ENCODE measurements at regions not wholly inside any gene's neighbourhood (a gene's known extent, or its start where the extent isn't known, plus 50 kb on each side); places are given as distances from the start of the nearest gene placed in this dataset.

DNA sequence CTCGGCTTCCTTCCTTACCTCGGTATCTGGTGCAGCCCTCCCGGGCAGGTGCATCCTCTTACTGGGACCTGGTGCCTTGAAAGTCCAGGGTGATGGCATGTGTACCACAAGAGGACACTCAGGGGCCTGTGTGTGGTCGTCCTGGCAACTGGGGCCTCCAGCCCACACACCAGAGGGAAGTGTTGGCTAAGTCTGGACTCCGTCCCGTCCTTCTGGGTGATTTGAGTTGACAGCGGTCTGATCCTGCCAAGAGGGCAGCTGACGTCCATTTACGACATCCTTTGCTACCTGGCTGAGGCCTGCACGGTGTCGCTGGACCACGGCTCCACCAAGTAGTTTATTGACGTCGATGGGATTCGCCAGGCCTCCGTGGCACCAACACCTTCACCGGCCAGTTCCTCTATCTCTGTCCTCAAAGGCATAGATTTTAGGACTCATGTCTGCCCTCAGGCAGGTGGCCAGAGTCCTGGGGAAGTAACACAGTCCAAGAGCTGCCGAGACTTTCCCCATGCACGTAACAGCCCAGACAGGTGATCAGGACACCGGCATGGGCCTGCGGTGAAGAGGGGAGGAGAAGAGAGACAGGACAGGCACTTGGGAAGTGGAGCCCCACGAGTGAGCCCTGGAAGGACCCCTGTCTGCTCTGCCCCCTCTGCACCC lies 186.0 kb upstream of the HDAC4 start:
- DNase-seq (ENCODE audit: low read depth) = no peak

DNA sequence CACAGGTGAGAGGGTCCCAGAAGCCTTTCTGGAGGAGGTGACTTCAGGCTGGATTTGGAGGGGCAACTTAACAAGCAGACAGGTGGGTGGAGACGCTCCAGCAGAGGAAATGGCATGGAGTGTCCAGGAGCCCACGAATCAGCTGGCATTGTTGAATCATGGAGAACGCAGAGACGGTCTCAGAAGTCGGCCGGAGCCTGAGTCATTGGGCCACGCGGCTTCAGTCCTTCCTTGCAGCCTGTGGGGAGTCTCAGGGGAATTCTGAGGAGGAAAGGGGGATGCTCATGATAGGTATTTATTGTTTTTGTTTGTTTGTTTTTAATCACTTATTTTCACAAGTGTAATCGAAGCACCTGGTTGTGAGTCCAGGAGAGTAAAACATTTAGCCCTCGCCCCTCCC lies 184.6 kb upstream of the HDAC4 start:
- no peak for DNase-seq (ENCODE audit: low read depth)

DNA sequence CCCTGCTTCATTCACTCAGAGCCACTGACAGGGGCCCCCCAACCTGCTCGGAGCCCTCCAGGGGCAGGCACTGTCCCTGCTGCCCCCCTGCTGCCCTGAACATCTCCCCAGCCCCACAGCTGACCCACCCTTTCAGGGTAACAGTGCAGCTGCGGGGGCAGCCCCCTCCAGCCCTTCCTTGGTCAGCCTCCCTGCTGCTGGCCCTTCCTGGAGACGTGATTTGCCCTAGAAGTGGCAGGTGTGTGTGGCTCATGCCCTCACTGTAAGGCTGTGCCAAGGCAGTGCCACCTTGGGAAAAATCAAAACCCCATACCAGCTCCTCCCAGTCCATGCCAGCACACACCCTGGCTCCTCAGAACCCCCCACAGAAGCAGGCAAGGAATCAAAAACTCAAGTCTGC lies 184.2 kb upstream of the HDAC4 start:
- DNase-seq (ENCODE audit: low read depth) = no peak

DNA sequence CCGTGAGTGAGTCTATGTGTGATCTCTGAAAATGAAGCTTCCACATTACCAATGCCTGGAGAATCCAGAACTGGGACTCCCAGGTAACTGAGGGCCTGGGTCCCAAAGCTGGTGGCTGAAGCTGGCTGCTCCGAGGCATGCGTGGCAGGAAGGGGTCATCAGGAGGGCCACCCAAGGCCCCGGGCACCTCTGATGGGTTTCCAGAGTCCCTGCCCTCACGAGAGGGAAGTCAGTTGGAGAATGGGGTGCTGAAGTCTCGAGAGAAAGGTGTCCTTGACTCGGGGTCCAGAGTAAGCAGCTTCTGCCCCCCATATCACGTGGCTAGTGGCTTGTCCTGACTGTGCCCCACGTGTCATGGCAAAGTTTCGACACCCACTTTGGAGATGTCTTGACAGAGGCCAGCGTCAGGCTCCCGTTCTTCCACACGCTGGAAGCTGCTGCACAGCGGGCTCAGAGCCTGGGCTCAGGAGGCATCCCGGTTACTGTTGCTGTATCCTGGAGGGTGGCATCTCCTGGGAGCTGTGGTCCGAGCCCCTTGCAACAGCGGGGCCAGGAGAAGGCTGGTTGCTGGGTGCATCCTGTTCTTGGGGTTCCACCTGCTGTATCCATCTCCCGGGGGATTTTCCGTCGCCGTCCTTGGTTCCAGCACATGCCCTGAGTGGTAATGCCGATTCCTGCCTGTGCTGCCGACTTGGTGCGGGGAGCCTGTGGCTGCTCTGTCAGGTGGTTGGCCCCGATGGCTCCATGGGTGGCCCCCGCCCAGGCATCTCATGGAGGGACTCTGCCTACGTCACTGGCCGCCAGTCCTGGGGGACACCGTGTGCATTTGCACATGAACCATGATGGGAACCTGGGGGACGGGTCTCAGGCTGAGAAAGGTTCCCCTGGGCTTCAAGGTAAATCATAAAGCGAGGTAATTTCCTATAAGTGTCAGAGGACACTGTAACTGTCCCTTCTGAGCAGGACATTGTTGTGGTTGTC lies 183.3 kb upstream of the HDAC4 start:
- DNase-seq (ENCODE audit: low read depth) = no peak

DNA sequence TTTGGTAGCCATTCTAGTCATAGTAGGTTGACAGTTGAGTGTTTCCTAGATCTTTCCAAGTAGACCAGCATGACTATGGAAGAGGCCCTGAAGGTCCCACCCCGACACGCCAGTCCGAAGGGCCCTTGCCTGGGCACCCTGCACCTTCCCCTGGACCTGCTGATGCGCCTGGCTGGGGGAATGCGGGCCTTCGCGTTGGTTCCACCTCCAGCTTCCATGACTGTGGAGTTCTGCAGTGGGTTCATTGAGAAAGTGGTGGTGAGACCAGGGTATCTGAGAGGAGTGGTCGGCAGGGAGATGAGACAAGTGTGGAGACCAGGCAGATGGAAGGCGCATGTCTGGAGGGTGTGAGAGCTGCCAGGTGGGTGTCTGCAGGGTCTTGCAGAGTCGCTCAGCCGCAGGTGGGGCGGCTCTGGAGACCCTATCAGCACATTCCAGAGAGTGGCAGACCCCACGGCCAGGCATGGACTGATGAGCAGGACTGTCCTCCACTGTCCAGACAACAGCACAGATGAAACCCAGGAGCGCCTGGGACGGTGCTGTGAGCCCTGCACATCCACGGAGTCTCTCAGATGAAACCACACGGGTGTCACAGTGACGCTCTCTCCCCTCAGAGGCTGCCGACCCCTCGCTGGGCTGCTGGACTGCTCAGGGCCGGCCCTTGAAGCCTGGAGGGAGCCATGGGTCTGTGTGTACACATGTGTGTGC lies 182.5 kb upstream of the HDAC4 start:
- no peak for DNase-seq (ENCODE audit: low read depth)

DNA sequence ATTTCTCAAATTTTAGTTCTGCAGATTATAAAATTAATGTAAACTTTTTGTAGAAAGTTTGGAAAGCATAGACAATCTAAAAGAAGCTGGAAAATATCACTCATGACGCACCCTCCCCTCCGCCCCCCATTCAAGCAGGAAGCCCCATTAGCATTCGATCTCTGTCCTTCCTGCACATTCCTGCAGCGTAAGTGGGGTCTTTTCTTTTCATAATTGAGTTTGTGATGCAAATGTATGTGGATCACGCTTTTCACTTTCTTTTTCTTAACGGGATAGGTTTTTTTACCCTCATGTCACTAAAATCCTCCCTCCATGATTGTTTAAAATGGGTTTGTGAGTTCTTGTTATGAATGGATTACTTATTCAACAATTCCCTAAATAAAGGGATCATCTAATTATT lies 181.7 kb upstream of the HDAC4 start:
- no peak for DNase-seq (ENCODE audit: low read depth)

- DNase-seq (ENCODE audit: low read depth) = no peak
Observed at GRCh38 chr2:239581352-239581901, 180.6 kb upstream of the HDAC4 start.

GRCh38 chr2:239580199-239580527 lies 179.3 kb upstream of the HDAC4 start:
- DNase-seq (ENCODE audit: low read depth) = no peak

GRCh38 chr2:239579524-239580198 lies 178.8 kb upstream of the HDAC4 start:
- DNase-seq (ENCODE audit: low read depth) = no peak

GRCh38 chr2:239579081-239579480 lies 178.3 kb upstream of the HDAC4 start:
- no peak for DNase-seq (ENCODE audit: low read depth)

GRCh38 chr2:239578381-239578780 lies 177.6 kb upstream of the HDAC4 start:
- no peak for DNase-seq (ENCODE audit: low read depth)

DNA sequence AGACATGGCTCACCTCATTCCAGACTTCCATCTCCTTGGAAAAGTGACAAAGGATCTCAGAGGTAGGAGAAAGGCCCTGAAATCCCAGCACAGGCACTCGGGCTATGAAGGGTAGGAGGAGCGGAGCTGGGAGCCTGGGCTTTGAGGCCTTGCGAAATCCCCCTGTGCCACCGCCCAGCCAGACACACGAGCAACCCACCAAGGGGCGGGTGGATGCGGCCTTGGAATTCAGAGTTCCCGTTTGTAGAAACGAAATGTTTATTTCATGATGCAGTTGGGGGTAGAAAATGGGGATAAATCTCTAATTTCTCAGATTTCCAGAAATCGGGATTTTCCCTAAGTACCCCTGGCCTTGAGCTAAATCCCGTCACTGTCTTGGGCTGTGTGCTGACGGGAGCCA lies 177.1 kb upstream of the HDAC4 start:
- DNase-seq (ENCODE audit: low read depth) = no peak

GRCh38 chr2:239576784-239577685 lies 176.2 kb upstream of the HDAC4 start:
- no peak for DNase-seq (ENCODE audit: low read depth)

DNA sequence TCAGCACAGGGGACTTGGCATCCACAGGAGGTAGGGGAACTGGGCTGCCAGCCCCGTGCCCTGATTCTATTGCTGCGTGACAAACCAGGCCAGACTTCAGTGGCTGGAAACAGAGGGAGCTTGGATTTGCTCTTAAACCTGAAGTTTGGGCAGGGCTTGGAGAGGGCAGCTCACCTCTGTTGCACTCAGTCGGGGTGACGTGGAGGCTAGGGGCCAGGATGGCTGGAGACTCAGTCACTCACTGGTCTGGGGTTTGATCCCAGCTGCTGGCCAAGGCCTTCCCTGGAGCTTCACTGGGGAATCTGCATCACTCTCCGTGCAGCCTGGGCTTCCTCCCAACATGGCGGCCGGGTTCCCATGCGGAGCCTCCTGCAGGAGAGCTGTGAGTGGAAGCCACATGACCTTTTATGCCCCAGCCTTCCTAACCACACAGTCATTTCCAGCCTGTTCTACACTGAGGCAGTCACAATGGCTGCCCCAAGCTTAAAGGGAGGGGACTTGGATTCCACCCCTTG lies 175.2 kb upstream of the HDAC4 start:
- no peak for DNase-seq (ENCODE audit: low read depth)

- DNase-seq (ENCODE audit: low read depth) = no peak
Observed at GRCh38 chr2:239574434-239575156, 173.8 kb upstream of the HDAC4 start.

DNA sequence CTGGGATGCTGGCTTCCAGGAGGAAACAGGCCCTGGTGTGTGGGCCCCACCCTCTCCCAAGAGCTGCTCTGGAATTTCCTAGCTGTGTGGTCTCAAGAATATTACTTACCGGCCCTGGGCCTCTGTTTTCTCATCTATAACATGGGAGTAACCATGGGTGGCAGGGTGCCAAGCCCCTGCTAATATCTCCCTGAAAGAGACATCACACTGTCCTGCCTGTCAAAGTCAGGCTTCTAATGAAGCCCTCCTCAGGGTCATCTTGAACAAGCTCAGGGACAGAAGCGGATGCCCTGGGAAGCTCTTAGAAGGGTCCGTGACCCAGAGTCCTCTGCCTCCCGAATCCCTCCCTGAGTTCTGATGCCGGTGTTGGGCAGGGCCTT lies 173.2 kb upstream of the HDAC4 start:
- no peak for DNase-seq (ENCODE audit: low read depth)

- DNase-seq (ENCODE audit: low read depth) = no peak
Observed at GRCh38 chr2:239570971-239571520, 170.2 kb upstream of the HDAC4 start.

DNA sequence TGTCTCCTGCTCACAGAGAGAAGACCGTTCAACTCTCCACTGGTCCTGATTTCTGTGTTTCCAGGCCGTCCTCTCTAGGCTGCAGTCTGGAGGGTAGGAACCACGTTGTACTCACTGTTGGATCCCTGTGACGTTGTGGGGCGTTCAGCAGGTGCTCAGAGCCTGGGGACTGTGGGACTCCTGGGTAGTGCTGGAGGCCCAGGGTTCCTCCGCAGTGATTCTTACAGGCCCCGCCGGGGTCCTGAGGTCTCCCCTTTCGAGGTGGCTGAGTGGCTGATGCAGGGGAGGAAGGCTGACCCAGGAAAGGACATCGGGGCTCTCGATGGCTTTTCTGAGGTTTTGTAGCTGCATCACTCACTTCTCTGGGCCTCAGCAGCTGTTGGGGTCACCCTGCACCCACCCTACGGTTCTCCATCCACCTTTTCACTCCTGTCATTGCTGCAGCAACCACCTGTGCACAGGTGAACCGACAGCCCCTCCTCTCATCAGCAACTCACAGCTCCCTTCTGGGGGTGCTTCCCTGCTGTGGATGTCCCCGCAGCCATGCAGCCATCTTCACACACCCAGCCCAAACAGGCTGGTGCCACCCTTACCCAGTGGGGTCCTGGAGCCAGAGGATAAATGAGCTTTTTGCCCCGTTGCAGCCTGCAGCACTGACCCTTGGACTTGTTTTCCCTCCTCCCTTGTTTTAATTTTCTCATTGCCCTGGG lies 169.6 kb upstream of the HDAC4 start:
- no peak for DNase-seq (ENCODE audit: low read depth)

Data from GM04504 (cell line).